ENCODE measurements at regions not wholly inside any gene's neighbourhood (a gene's known extent, or its start where the extent isn't known, plus 50 kb on each side); places are given as distances from the start of the nearest gene placed in this dataset.

DNA sequence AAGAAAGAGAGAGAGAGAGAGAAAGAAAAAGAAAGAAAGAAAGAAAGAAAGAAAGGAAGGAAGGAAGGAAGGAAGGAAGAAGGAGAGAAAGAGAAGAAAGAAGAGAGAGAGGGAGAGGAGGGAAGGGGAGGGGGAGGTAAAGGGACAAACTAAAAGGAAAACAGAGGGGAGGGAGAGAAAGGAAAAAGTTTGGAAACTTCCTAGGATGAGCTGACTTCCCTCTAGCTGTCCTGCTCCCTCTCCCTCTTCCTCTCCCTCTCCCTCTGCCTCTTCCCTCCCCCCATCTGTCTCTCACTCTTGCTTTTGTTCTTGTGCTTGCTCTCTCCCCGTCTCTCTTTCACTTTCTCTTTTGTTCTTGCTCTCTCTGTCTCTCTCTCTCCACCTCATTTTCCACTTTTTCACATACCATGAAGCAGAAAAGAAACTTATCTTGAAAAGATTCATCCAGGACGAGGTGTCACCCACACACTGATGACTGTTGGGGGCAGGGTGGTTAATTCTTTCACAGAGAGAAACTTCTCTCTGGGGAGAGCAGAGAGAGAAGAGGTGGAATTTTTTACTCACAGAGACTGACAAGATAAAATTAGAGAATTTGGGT lies 56.4 kb upstream of the DUSP22 start:
- no peaks in the 10 kb centered on the region for H3K27me3 ChIP-seq
- H3K9me3 ChIP-seq = no peaks in the 10 kb centered on the region
- no peak for DNase-seq
- H3K27ac ChIP-seq = peak overlapping the region; percentile 8
- TF ChIP-seq, protein P1, sequence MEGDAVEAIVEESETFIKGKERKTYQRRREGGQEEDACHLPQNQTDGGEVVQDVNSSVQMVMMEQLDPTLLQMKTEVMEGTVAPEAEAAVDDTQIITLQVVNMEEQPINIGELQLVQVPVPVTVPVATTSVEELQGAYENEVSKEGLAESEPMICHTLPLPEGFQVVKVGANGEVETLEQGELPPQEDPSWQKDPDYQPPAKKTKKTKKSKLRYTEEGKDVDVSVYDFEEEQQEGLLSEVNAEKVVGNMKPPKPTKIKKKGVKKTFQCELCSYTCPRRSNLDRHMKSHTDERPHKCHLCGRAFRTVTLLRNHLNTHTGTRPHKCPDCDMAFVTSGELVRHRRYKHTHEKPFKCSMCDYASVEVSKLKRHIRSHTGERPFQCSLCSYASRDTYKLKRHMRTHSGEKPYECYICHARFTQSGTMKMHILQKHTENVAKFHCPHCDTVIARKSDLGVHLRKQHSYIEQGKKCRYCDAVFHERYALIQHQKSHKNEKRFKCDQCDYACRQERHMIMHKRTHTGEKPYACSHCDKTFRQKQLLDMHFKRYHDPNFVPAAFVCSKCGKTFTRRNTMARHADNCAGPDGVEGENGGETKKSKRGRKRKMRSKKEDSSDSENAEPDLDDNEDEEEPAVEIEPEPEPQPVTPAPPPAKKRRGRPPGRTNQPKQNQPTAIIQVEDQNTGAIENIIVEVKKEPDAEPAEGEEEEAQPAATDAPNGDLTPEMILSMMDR (IDR thresholded peaks at IDR 0.05) = no peak
- peak overlapping the region in 1 of 2 donors; percentile 24 for H3K9ac ChIP-seq (ENCODE audit: low read depth in 2 of 2, low read length in 2 of 2)
- no peaks in the 10 kb centered on the region for H3K4me1 ChIP-seq
- no peak overlapping the region for H3K4me3 ChIP-seq
- intact Hi-C loops (cut with DNase I) = no loop called here
- H3K36me3 ChIP-seq = no peaks in the 10 kb centered on the region

DNA sequence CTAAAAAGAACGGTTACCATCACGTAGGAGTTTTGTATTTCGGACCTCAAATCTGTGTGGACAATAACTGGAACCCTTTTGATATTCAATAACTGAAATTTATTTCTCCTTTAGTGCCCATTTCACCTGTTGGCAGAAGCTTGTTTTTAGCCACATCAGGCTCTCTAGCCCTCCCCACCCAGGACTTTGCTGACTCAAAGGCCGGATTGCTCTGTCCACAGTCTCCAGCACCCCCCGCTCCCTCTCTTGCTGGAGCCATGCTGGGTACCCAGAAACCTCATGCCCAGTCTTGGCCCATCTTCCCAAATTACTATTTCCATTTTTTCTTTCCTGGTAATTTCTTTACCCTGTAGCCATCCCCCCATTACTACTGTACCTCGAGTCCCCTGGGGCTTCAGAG lies 55.8 kb upstream of the DUSP22 start:
- no peaks in the 10 kb centered on the region for H3K36me3 ChIP-seq
- peak overlapping the region; percentile 8 for H3K27ac ChIP-seq
- no peak for DNase-seq
- TF ChIP-seq, protein P1 (IDR thresholded peaks at IDR 0.05) = no peak
- H3K9me3 ChIP-seq = no peaks in the 10 kb centered on the region
- H3K27me3 ChIP-seq = no peaks in the 10 kb centered on the region
- no peaks in the 10 kb centered on the region for H3K4me1 ChIP-seq
- H3K9ac ChIP-seq (ENCODE audit: low read depth in 2 of 2, low read length in 2 of 2) = peak overlapping the region in 1 of 2 donors; percentile 24
- intact Hi-C loops (cut with DNase I) = no loop called here
- H3K4me3 ChIP-seq = no peak overlapping the region

DNA sequence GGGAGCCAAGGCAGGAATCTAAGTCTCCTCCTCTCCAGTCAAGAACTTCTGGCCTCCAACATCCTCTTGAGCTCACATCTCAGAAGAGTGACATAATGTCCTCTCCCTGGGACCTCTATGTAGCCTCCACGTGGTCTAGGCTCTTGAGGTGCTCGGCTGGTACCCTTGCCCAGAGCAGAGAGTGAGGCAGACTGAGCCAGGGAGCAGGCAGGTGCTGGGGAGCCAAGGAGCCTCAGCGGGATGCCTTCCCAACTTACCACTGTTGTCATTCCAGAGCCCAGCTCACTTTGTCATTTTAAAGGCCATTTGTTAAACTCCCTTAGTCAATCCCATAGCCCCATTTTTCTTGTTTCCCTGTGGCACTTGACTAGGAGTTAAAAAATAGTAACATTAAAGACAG lies 52.1 kb upstream of the DUSP22 start:
- H3K9me3 ChIP-seq = no peaks in the 10 kb centered on the region
- H3K9ac ChIP-seq (ENCODE audit: low read depth in 2 of 2, low read length in 2 of 2) = no peak overlapping the region
- intact Hi-C loops (cut with DNase I) = no loop called here
- no peak overlapping the region for H3K4me3 ChIP-seq
- no peaks in the 10 kb centered on the region for H3K36me3 ChIP-seq
- no peak overlapping the region for H3K27ac ChIP-seq
- TF ChIP-seq, protein P1 (IDR thresholded peaks at IDR 0.05) = no peak
- DNase-seq = no peak
- no peaks in the 10 kb centered on the region for H3K27me3 ChIP-seq
- no peaks in the 10 kb centered on the region for H3K4me1 ChIP-seq

DNA sequence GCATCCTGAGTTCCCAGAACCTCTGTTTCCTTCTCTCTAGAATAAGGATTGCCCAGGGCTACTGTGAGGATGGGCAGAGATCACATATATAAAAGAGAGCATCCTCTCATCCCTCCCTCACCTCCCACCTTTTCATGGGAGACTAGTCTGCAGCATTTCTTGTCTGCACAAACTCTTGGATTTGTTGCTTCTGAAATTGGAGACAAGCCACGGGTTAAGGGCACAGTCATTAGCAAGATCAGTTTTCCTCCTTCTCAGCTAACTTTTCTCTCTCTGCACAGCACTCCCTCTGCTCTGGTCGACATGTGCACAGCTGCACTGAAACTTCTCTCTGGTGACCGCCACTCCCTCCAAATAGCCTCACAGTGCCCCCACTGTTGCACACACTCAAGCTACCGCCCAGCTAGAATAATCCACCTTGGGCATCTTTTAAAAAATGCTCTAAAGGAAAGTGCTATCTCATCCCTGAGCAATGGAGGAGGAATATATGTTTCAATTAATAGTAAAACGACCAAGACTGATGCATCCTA lies 50.9 kb upstream of the DUSP22 start:
- H3K36me3 ChIP-seq = no peaks in the 10 kb centered on the region
- intact Hi-C loops (cut with DNase I) = no loop called here
- H3K27ac ChIP-seq = no peak overlapping the region
- H3K9me3 ChIP-seq = no peaks in the 10 kb centered on the region
- no peak overlapping the region for H3K9ac ChIP-seq (ENCODE audit: low read depth in 2 of 2, low read length in 2 of 2)
- no peaks in the 10 kb centered on the region for H3K4me1 ChIP-seq
- H3K4me3 ChIP-seq = no peak overlapping the region
- TF ChIP-seq, protein P1 (IDR thresholded peaks at IDR 0.05) = no peak
- no peak for DNase-seq
- no peaks in the 10 kb centered on the region for H3K27me3 ChIP-seq

Data from colonic mucosa (tissue), 4 donors.